AG04450 (cell line): ENCODE measurements at regions not wholly inside any gene's neighbourhood (a gene's known extent, or its start where the extent isn't known, plus 50 kb on each side); places are given as distances from the start of the nearest gene placed in this dataset.

Experiments used
- CTCF ChIA-PET: fragments of 300-600, 350-600 bp; formaldehyde crosslinking; extraction: SDS; loops from one replicate; lab custom pipeline; 2022; ENCODE audit warnings: antibody characterized with exemption, inconsistent platforms; lab: Charles Lee
- POLR2A ChIA-PET: fragments of 350-600 bp; formaldehyde crosslinking; extraction: SDS; loops from one replicate; lab custom pipeline; 2021; ENCODE audit warnings: antibody characterized with exemption, inconsistent platforms; lab: Yijun Ruan, JAX
- DNase-seq: peaks from one replicate; pipeline ENCODE4 v3.0.0-alpha.2; 2011; ENCODE audit warnings: low read depth, low spot score
- H3K27ac ChIP-seq: one replicate; pipeline ENCODE4 v1.5.1; 2012; ENCODE audit warnings: low read depth, low read length, control low read depth
- H3K27me3 ChIP-seq: one replicate; pipeline ENCODE4 v1.6.0; 2012; ENCODE audit warnings: low read length; ENCODE audit not compliant: control insufficient read depth, insufficient read depth
- H3K4me3 ChIP-seq: 2 replicates; pipeline ENCODE4 v1.5.1; 2011; ENCODE audit warnings: mild to moderate bottlenecking, low read depth, low read length, control low read depth
- H3K9me3 ChIP-seq: 2 replicates; pipeline ENCODE4 v1.5.1; 2012; ENCODE audit warnings: low read length; ENCODE audit not compliant: control insufficient read depth, insufficient read depth
- TF ChIP-seq, protein P1 (sequence below): IDR thresholded peaks from 2 replicates; pipeline ENCODE4 v1.5.1; 2011; ENCODE audit warnings: low read depth, low read length, control low read depth, inconsistent platforms

DNA sequence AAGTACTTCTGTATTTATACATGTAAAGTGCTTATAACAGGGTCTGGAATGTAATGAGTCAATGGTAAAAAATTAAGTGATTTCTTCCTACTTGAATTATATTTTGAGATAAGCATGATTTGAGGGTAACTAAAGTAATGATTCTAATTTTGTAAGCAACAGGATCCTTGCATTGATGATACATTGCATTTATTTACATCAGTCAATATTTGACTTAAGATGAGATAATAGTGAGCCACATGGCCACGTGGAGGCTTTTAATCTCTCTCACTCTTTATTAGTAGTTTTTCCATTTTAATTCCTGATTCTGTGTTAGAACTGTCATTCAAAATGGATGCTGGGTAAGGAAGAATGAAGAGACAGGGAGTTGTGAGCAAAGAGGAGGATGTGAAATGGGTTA is 298.1 kb upstream of the PRICKLE1 start:
- no peak for DNase-seq
- no peak overlapping the region for H3K27ac ChIP-seq
- CTCF ChIA-PET = no interaction called here
- no peaks in the 10 kb centered on the region for H3K9me3 ChIP-seq
- TF ChIP-seq, protein P1, sequence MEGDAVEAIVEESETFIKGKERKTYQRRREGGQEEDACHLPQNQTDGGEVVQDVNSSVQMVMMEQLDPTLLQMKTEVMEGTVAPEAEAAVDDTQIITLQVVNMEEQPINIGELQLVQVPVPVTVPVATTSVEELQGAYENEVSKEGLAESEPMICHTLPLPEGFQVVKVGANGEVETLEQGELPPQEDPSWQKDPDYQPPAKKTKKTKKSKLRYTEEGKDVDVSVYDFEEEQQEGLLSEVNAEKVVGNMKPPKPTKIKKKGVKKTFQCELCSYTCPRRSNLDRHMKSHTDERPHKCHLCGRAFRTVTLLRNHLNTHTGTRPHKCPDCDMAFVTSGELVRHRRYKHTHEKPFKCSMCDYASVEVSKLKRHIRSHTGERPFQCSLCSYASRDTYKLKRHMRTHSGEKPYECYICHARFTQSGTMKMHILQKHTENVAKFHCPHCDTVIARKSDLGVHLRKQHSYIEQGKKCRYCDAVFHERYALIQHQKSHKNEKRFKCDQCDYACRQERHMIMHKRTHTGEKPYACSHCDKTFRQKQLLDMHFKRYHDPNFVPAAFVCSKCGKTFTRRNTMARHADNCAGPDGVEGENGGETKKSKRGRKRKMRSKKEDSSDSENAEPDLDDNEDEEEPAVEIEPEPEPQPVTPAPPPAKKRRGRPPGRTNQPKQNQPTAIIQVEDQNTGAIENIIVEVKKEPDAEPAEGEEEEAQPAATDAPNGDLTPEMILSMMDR = no peak
- POLR2A ChIA-PET = no interaction called here
- no peak overlapping the region for H3K4me3 ChIP-seq
- no peaks in the 10 kb centered on the region for H3K27me3 ChIP-seq

DNA sequence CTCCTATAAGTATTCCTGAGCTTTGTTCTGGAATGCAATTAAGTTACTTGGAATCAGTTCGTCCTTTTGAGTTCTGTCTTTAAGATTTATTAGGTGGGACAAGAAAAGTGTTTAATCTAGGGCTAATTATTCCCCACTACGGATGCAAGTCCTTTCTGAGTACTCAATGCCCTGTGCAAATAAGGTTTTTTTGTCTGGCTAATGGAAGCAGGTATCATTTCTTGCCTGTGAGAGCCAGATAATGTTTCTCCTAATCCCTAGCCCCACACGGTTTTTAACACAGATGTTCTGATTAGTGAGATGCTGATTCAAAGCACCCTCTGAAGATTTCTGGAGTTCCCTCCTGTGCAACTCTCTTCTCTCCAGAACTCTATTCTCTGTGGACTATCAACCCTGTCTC is 296.6 kb upstream of the PRICKLE1 start:
- H3K27me3 ChIP-seq = no peaks in the 10 kb centered on the region
- H3K27ac ChIP-seq = no peak overlapping the region
- ChIA-PET CTCF (no interaction called here), POLR2A (no interaction called here)
- DNase-seq = no peak
- H3K9me3 ChIP-seq = no peaks in the 10 kb centered on the region
- H3K4me3 ChIP-seq = no peak overlapping the region
- TF ChIP-seq, protein P1 = no peak

DNA sequence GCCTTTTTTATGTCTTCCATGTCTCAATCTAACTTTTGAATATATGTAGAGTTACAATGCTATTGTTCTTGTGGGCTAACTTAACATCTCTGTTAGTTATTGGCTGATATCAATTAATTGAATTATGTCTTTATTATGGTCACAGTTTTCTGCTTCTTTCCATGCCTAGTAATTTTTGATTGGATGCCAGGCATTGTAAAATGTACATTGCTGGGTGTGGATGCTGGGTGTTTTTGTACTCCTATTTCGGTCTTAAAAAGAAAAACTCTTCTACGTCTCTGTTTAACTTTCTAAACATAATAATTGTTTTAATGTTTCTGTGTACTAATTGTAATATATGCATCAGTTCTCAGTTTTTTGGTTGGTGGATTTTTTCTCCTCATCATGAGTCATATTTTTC is 296.1 kb upstream of the PRICKLE1 start:
- H3K4me3 ChIP-seq = no peak overlapping the region
- H3K27me3 ChIP-seq = no peaks in the 10 kb centered on the region
- TF ChIP-seq, protein P1 = no peak
- DNase-seq = no peak
- H3K27ac ChIP-seq = no peak overlapping the region
- POLR2A ChIA-PET = no interaction called here
- CTCF ChIA-PET = no interaction called here
- no peaks in the 10 kb centered on the region for H3K9me3 ChIP-seq

DNA sequence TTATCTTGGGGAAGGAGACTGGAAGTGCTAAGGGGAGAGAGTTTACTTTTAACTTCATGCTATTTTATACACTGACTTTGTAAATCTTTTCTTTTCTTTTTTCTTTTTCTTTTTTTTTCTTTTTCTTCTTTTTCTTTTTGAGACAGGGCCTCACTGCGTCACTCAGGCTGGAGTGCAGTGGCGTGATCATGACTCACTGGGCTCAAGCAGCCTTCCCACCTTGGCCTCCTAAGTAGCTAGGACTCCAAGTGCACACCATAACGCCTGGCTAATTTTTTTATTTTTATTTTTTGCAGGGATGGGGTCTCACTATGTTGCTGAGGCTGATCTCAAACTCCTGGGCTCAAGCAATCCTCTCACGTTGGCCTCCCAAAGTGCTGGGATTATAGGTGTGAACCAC is 294.6 kb upstream of the PRICKLE1 start:
- no peak overlapping the region for H3K4me3 ChIP-seq
- TF ChIP-seq, protein P1 = no peak
- H3K27me3 ChIP-seq = no peaks in the 10 kb centered on the region
- no peak overlapping the region for H3K27ac ChIP-seq
- DNase-seq = no peak
- ChIA-PET POLR2A (no interaction called here), CTCF (no interaction called here)
- no peaks in the 10 kb centered on the region for H3K9me3 ChIP-seq

DNA sequence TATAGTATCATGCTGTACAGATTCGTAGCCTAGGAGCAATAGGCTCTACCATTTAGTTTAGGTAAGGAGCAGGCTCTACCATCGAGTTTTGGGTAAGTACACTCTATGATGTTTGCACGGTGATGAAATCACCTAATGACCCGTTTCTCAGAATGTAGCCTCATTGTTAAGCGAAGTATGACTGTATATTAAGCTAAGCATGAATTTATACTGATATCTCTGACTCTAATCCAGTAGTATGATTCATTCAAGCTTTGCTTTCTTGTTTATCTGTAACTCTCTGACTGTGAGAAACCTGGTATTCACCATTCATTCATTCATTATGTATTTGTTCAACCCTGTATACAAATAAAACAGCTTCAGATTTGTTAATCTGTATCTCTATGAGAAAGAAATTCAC is 283.9 kb upstream of the PRICKLE1 start:
- CTCF ChIA-PET = interaction anchor here (1.2 kb wide), 1 partner anchor 10 kb away, joined by 3 read pairs; no protein-coding TSS in a partner anchor
- no peak for DNase-seq
- no peak overlapping the region for H3K27ac ChIP-seq
- no peaks in the 10 kb centered on the region for H3K27me3 ChIP-seq
- no peak overlapping the region for H3K4me3 ChIP-seq
- H3K9me3 ChIP-seq = no peaks in the 10 kb centered on the region
- POLR2A ChIA-PET = no interaction called here
- TF ChIP-seq, protein P1 = no peak
